ENCODE measurements at regions not wholly inside any gene's neighbourhood (a gene's known extent, or its start where the extent isn't known, plus 50 kb on each side); places are given as distances from the start of the nearest gene placed in this dataset.

GRCh38 chr3:124409650-124410275, 320.5 kb upstream of the UMPS start:
- TF ChIP-seq CTCF (IDR thresholded peaks at IDR 0.05; ENCODE audit: low read depth, low read length, poor library complexity, severe bottlenecking) (no peak), EZH2phosphoT487 (IDR thresholded peaks at IDR 0.05; ENCODE audit: borderline replicate concordance, low read length) (no peak)

All from DOHH2 (cell line).